CD4-positive, alpha-beta T cell treated with Interleukin-4 for 4 hours (primary cell): ENCODE measurements at regions not wholly inside any gene's neighbourhood (a gene's known extent, or its start where the extent isn't known, plus 50 kb on each side); places are given as distances from the start of the nearest gene placed in this dataset.

Experiments
- DNase-seq: peaks from one replicate; pipeline ENCODE4 v3.0.0-alpha.2; 2020

DNA sequence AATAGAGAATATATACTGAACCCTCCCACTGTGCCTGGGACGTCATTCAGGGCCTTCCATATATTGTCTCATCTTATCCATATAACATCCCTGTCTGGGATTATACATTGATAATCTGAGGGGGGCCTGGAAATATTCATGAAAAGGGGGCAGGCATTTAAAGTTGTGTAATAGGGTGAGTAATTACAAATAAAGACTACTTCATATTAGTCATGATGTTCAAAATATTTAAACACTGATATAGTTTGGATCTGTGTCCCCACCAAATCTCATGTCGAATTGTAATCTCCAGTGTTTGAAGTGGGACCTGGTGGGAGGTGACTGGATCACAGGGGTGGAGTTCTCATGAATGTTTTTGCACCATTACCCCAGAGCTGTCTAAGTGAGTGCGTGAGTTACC lies 97.8 kb downstream of the AQP9 start:
- DNase-seq = no peak

DNA sequence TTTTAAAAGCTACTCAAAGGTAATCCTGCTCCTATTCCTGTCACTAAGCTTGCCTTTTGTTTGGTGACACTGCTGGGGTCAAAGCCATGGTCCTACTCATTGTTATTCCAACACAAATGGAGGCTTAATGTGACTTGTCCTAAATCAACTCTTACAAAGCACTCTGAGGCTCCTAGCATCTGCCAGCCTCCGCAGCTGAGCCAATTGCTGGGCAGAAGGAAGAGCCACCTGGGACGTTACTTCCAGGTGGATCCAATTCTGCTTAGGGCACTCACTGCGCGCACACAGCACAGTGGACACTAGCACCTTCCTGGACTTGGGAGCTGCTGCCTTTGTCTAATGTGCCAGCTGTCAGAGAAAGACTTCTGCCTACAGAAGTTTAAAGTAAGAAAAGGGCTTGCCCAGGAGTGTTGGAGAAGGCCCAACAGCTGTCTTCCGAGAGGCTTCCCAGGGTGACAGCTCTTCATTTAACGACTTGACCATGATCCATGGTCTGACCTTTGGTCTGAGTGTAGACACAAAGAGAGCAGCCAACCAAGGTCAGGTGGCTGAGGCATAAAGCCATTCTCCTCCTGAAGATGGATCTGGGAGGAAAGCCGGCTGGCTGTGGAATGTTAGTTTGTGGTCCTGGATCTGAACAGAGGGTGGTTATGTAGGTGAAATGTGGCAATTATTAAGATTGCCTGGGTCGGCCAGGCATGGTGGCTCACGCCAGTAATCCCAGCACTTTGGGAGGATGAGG lies 102.2 kb downstream of the AQP9 start:
- DNase-seq = no peak

DNA sequence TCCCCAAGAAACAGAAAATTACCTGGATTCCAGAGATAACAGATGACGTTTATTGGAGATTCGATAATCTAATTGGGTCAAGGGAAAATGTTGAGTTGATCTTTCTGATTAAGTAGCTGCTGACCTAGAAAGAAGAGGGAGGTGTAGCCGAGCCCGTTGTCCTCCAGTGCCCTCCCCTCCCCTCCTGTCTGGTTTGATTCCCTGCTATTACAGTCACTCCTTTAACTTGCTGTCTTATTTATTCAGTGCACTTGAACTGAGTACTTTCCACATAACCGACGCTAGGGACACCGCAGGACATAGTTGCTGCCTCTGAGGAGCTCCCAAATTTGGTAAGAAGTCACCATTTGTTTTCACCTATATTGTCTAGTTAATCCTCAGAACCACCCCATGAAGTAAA lies 103.7 kb downstream of the AQP9 start:
- DNase-seq = no peak

DNA sequence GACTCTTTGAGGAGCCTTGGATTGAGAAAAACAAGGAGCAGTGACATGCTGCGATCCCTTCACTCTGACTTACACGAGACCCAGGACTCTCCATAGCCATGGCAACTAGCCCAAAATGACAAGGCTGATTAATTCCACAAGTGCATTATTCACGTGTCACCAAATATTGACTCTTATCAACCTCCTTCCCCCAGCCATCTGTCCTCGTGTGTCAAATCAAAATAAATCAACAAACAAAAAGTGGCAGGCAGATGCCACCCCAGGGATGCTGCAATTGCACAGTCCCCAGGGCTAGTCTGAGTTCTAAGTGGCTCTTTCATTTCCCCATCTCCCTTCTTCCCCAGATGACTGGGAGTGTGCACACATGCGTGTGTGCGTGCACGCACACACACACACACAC lies 104.9 kb downstream of the AQP9 start:
- DNase-seq = no peak

DNA sequence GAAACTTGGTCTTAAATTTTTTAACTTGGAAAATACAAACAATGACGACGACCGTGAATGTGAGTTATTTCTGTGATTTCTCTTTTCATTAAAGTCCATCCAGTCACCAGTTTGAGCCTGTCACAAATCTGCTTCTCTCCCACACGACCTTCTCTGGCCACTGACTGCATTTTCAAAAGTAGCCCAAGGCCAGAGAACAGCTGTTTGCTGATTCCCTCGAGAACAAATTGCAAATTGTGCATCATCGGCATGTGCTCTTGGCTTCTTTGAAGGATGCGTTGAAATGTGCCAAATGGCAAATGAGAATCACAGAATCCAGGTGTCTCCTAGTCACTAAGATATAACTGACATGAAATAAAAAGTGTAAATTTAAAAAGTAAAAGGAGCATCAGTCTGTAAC lies 106.4 kb downstream of the AQP9 start:
- DNase-seq = no peak

DNA sequence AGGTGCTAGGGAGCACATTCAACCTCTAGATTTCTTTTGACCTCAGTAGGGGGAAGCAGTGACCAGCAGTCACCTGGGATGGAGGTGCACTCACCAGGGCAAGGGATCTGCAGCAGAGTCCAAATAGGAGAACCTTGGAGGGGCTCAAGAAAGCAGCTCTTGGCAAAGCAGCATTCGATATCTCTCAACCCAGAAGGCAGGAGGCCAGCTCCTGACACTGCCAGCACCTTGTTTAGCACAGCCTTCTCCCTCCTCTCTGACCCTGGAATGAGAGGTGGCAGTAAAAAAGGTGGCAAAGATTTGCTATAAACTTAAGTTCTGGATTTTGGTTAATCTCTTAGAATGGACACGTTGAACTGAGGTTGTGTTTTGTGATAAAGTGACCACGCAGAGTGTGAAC lies 107.9 kb downstream of the AQP9 start:
- DNase-seq = no peak

DNA sequence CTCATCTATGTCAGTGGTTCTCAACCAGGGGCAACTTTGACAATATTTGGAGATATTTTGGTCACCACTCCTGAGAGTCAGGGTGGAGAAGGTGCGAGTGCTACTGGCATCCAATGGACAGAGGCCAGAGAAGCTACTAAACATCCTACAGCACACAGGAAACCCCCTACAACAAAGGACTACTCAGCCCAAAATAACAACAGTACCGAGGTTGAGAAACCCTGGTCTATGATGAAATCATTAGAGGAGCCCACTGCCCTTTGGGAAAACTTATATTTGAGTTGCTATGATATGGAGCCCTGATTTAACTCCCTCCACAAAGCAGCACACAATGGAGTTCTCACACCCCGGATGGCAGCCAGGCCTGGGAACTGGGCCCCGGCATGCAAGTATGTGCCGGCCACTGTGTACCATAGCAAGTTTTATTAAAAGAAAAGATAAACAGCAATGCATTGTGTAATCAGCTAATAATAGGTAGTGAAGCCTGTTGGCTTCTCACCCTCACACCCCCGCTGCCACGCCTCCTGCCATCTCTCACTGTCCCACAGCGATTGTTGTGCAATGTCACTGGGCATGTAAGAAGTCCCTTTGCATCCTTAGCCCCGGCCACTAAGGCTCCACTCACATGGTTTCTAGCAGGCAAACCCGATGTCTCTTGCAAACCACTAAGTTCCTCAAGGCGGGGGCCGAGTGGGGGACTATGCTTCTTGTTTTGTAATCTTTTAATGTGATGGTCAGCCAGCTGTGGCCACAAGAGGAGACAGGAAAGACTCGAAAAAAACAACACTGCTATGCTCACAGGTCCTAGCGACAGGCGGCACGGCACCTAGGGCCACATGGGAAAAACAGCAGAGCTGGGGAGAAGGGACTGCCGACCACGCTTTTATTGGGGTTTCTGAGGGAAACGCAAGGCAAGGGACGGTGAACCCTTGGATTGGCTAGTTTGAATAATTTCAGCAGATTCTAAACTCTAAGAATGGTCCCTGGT lies 110.0 kb downstream of the AQP9 start:
- peak; percentile 8 for DNase-seq

DNA sequence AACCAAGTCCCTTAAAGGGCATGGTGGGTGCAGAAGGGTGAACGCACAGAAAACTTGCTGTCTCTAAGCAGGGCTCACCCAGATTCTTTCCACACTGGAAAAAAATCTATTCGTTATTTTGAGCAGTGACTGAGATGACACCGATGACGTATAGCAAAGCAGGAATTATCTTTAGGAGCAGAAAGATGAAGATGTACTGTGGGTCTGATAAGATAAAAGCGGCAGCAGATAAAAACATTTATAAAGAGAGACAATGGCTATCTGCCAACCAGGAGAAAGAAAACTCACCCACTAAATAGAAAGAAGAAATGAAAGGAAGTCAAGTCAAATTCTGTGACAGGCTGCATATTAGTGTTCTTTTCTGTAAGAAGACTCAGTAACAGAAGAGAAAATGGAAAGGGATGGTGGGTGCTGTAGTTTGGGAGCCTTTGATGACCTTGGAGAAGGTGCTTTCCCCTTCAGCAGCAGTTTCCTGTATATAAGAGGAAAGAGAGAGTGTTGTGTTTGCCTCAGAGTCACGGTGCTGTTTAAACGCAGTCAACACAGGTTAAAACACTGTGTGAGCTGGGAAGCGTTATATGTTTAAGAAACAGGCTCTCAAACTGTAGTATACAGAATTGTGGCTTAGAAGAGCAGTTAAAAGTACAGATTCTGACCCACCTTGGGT lies 111.6 kb downstream of the AQP9 start:
- no peak for DNase-seq

DNA sequence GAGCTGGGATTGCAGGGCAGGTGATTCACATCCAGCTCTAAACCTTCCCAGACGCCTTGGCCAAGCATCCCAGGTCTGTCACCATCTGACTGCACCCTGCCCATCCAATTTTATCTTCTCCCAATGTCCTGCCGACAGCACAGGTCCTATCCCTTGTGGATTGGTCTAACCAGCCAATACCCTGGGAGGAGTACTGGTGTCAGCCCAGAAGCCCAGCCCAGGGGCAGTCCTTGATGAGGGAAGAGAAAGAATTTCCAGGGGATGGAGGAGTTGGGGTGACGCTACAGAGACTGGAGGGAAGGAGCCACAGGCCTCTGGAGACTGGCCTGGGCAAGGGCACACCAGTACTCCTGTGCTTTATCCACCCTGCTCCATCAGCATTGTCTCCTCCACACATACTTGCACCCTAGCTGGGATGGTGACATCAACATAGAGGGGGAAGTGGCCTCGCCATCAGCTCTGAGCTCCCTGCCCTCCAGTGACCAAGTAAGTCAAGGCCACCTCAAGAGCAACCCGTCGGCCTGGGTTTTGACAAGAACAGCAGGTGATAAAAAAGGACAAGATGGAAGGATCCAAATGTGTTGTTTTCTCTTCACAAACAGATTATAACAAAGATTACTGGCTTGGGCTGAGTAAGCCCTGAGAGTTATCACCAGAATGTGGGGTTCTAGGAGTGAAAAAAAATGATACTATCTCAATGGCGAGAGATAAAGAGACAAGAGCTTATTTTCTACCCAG lies 114.6 kb downstream of the AQP9 start:
- DNase-seq = no peak

DNA sequence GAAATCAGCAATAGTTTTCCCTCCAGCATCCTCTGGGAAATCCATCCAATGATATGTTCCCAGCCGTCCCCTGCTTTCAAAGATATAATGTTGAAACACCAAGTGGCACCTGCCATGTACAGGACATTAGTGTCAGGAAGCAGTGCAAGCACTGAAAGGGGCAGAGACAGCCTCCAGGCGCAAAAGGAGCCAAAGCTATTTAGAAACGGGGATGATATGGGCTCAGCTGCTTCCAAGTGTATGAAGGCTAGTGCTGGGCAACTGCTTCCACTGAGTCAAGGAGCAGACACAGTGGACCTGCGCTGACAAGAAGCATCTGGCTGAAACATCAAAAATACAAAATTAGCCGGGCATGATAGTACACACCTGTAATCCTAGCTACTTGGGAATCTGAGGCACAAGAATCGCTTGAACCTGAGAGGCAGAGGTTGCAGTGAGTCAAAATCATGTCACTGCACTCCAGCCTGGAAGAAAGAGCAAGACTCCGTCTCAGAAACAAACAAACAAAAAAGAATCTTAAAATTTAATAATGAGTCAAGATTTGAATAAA lies 119.7 kb downstream of the AQP9 start:
- no peak for DNase-seq

DNA sequence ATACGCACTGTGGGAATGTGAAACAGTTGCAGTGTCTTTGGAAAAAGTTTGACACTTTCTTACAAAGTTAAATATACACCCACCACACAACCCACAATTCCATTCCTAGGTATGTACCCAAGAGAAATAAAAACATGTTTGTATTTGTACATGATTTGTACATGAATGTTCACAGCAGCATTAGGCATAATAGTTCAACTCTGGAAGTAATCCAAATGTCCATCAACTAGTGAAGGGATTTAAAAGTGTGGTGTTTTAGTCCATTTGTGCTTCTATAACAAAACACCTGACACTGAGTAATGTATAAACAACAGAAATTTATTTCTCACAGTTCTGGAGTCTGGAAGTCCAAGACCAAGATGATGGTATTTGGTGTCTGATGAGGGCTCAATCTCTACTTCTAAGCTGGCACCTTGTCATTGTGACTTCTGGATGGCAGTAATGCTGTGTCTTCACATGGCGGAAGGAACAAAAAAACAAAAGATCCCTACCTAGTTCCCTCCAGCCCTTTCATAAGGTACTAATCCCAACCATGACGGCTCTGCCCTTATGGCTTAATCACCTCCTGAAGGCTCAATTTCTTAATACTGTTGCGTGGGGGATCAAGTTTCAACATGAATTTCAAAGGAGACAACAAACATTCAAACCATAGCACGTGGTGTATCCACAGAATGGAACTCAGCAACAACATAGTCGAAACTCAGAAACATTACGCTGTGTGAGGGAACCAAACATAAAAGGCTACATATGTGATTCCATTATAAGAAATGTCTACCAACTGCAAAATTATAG lies 120.5 kb downstream of the AQP9 start:
- DNase-seq = no peak

DNA sequence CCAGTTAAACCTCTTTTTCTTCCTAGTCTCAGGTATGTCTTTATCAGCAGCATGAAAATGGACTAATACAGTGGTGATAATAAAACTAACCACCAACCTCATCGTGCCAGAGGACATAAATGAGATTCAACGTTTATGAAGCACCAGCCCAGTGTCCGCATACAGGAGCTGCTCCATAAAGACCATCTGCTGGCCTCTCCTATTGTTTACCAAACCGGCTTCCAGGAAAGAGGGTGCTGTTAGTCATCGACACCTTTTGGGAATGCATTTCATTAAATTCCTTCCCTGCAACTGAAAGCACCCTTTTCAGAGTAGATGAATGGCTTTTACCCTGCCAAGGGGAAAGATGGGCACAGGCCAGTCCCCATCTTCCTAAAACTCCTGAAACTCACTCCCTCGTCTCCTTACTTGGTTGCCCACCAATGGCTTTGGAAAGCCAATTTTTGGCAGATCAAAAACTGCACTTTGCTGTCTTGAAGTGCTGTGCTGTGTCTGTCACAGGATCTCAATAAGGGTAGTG lies 122.1 kb downstream of the AQP9 start:
- DNase-seq = no peak

DNA sequence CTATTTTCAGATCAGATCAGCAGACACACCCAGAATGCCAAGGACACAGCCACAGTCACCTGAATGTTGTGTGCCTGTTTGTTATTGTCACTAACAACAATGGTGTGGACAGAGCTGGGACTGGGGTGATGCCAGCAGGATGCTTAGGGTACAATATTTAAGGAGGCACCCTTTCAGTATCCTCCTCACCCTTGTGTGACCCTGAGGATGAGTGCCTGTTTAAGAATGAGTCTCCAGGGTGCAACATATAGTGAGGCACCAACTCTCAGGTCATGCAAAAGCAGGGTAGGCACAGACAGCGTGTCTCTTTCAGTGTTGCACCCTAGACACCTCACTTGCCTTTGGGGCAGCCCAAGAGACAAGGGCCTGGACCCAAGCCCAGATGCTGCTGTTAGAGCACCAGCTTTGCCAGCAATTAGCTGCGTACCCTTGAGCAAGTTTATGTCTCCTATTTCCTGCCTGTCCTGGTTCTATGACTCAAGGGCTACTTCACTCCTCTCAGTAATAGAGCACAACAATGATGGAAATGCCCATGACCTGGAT lies 122.6 kb downstream of the AQP9 start:
- DNase-seq = no peak

DNA sequence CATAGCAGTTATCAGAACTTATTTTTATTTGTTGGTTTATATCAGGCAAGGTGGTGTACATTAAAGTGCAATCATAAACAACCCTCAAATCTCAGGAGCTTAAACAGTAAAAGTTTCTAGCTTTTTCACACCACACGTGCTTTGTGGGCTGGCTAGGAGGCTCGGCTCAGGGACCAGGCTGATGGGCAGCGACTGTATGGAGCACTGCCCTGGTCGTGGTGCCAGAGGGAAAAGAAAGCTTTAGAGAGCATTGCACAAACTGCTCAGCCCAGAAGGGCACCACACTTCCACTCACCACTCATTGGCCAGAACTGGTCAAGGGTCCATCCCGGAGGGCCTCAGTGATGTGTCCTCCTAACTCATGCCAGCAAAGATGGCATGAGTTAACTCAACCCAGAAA lies 123.2 kb downstream of the AQP9 start:
- no peak for DNase-seq

DNA sequence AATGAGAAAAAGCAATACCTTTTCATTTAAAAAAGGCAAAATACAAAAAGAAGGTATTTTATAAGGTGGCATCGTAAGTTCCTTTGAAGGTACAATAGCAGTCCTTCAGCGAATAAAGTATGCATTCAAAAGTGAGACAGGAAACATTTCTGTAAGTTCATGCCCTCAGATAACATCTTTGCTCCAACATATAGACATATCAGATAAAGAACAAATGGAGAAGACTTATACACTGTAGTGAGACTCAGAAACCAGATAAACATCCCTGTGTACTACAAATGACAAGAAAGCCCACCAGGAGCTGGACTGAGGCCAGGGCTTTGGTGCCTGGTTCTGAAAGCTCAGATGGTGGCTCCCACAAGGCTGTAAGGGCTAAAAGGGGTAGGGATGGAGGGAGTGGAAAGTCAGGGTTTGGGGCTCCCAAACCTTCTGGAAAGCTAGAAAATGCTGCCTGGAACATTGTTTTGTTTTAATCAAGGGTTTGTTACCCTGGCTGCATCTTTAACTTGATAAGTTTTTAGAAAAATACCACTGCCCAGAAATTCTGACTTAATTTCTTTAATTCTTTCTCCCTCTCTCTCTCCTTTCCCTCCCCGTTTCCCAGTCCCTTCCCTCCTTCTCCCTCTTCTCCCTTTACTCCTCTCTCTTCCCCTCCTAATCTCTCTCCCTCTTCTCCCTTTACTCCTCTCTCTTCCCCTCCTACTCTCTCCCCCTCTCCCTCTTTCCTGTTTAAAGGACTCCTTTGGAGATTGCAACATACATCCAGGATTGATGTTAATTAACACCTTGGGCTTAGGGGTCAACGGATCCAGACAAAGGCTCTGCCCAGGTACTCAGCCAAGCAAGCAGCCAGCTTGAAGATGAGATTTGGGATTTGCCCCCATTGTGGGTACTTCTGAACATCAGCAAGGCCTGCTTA lies 126.1 kb downstream of the AQP9 start:
- DNase-seq = no peak

DNA sequence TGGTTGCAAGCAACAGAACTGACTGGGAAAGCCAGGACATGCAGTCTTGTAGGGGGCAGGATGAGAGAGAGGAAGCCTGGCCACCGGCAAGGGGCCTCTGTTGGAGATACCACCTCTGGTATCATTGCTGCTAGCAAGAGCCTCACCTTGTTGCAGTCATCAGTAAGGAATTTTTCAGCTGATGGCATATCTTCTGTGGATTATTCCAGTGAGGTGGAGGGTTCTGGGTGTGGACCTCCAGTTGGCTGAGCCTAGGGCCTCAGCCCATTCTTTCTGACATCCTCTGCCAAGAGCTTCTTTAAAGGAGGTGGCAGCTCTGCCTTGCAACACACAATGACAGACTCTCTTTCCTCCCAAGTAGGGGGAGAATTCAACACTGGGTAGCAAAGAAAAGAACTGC lies 128.9 kb downstream of the AQP9 start:
- DNase-seq = no peak

DNA sequence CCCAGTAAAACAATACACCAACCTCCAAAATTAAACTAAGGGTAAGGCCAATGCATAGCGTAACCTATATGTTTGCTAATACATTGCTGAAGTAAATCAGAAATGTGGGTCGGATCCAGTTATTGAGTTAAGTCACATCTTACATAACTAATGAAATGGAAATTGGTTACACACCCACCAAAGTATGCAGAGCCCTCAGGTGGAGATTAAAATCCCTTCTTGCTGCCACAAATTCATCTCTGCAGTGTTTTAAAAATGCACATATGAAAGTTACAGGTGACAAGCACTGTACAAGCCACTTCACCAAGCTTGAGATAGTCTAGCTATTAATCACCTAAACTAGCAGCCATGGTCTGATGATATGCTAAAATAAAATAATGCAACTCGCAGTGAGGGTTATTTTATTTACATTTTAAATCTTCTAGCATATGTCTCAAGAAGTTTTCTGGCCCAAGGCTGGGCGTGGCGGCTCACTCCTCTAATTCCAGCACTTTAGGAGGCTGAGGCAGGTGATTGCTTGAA lies 130.6 kb downstream of the AQP9 start:
- DNase-seq = no peak

DNA sequence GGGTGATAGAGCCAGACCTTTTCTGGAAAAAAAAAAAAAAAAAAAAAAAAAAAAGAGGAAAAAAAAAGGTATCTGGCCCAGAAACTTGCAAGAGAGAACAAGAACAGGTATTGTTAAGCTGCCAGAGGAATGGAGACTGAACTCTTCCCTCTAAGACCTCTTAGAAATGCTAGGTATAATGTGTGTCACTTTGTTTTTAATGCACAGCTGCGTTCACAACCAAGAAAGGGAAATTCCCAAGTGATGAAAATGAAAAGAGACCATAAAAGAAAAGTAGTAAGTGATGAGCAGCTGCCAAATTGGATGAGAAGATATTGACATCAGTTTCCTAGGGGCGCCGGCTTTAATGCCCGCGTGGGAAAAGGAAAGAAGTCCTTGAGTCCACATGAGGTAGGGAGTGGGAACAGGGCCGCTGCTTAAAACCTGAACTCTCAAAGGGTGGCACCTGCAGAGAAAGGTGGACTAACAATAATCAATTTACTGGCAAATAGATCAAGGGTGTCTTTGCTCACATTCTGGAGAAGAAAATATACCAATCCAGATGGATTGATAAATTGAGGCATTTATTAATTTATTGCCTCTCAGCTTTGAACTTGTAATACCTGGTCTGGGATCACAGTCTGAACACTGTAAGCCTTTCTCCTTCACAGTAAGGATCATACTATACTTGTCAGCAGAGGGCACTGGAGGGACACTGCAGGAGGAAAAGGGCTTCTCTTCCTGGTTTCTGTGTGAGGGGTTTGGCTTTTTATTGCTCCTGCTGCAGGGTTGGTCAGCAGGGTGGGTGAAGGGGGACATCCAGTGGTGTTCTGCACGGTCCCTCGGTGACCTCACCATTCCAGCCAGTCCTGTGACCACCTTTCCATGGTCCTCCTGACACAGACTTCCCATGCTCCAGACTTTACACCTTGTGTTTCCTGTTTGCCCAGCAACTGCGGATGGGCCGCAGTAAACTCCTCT lies 131.6 kb downstream of the AQP9 start:
- DNase-seq = peak; percentile 38

DNA sequence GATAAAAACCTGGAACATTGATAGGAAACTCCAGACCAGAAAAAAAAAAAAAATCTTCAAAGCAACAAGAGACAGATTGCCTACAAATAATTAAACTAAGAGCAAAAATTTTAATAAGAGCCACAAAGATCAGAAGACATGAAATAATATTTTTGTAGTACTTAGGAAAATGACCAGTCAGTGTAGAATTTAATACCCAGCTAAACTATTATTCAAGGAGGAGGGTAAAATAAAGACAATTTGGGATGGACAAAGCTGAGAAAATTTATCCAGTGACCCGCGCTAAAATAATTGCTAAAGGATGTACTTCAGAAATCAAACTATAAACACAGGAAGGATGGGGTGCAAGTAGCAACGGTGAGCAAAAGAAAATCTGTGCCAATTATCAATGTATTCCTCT lies 133.2 kb downstream of the AQP9 start:
- no peak for DNase-seq
